H1 (cell line): ENCODE measurements at regions not wholly inside any gene's neighbourhood (a gene's known extent, or its start where the extent isn't known, plus 50 kb on each side); places are given as distances from the start of the nearest gene placed in this dataset.

ENCODE experiments used
- CTCF ChIA-PET: fragments of 300-600 bp; sonication (Branson Sonifier 250); formaldehyde crosslinking; loops from one replicate; lab custom pipeline; 2021; ENCODE audit not compliant: partially characterized antibody; lab: Charles Lee
- POLR2A ChIA-PET: fragments of 300-600 bp; sonication (Branson Sonifier 250); formaldehyde crosslinking; loops from one replicate; lab custom pipeline; 2021; ENCODE audit warnings: inconsistent platforms; ENCODE audit not compliant: partially characterized antibody; lab: Charles Lee
- DNase-seq, 2 experiments: peaks; one replicate each; pipeline versions ENCODE4 v3.0.0 to v3.0.0-alpha.2; 2010 to 2022; ENCODE audit warnings: low spot score in 2 of 2, low read depth in 1 of 2, mixed read lengths in 1 of 2
- FAIRE-seq: peaks from 2 replicates; lab custom pipeline; 2011; peaks lifted over from hg19 to GRCh38; lab: Jason Lieb, UNC
- H2AFZ ChIP-seq: 2 replicates; pipeline ENCODE4 v1.8.1; 2012; ENCODE audit warnings: low read length, inconsistent platforms
- H2AK5ac ChIP-seq: 2 replicates; pipeline ENCODE4 v1.6.1; 2013; ENCODE audit warnings: low read depth, low read length
- H2BK120ac ChIP-seq: replicated peaks from 2 replicates; pipeline ENCODE3; 2013; ENCODE audit warnings: low read depth, low read length, inconsistent platforms
- H2BK12ac ChIP-seq: 2 replicates; pipeline ENCODE4 v1.6.1; 2013; ENCODE audit warnings: low read depth, low read length
- H2BK15ac ChIP-seq: 2 replicates; pipeline ENCODE4 v1.6.1; 2013; ENCODE audit warnings: low read length
- H2BK20ac ChIP-seq: 2 replicates; pipeline ENCODE4 v1.6.1; 2013; ENCODE audit warnings: low read length
- H2BK5ac ChIP-seq: 2 replicates; pipeline ENCODE4 v1.6.1; 2013; ENCODE audit warnings: low read depth, low read length
- H3K14ac ChIP-seq: 2 replicates; pipeline ENCODE4 v1.6.1; 2013; ENCODE audit warnings: inconsistent platforms; ENCODE audit not compliant: insufficient read length
- H3K18ac ChIP-seq: 2 replicates; pipeline ENCODE4 v1.6.1; 2013; ENCODE audit warnings: low read length; ENCODE audit errors: extremely low read depth
- H3K23ac ChIP-seq: 2 replicates; pipeline ENCODE4 v1.6.1; 2013; ENCODE audit warnings: inconsistent platforms; ENCODE audit not compliant: insufficient read length
- H3K23me2 ChIP-seq: 2 replicates; pipeline ENCODE4 v1.6.1; 2013; ENCODE audit warnings: low read depth, low read length
- H3K27ac ChIP-seq: 2 replicates; pipeline ENCODE4 v1.6.1; 2011; ENCODE audit warnings: low read depth, low read length, inconsistent platforms
- H3K27me3 ChIP-seq, 4 experiments: replicated peaks in 1 of 4; 1 replicate in 1 of 4; 2 replicates in 3 of 4; pipeline versions ENCODE4 v1.6.1 to v1.8.1; 2011 to 2013; ENCODE audit warnings: low read length in 3 of 4, mild to moderate bottlenecking in 3 of 4, inconsistent platforms in 2 of 4, mixed read lengths in 2 of 4, moderate library complexity in 1 of 4; ENCODE audit not compliant: control insufficient read depth in 3 of 4, insufficient read depth in 3 of 4; ENCODE audit errors: extremely low read depth in 1 of 4
- H3K36me3 ChIP-seq, 4 experiments: 2 replicates each; pipeline versions ENCODE4 v1.6.1 to v1.8.1; 2011 to 2013; ENCODE audit warnings: mild to moderate bottlenecking in 4 of 4, low read length in 3 of 4, moderate library complexity in 2 of 4, control low read depth in 1 of 4, inconsistent platforms in 1 of 4; ENCODE audit not compliant: insufficient read depth in 4 of 4, control insufficient read depth in 2 of 4
- H3K4ac ChIP-seq: replicated peaks from 2 replicates; pipeline ENCODE3; 2013; ENCODE audit warnings: low read length, low read depth, mixed read lengths, inconsistent platforms; ENCODE audit not compliant: insufficient read length
- H3K4me1 ChIP-seq, 4 experiments: replicated peaks in 1 of 4; 1 replicate in 1 of 4; 2 replicates in 3 of 4; pipeline versions ENCODE4 v1.6.1 to v1.8.1; 2011 to 2013; ENCODE audit warnings: low read length in 3 of 4, inconsistent platforms in 2 of 4, mixed read lengths in 1 of 4; ENCODE audit not compliant: insufficient read depth in 4 of 4, control insufficient read depth in 3 of 4
- H3K4me2 ChIP-seq, 2 experiments: 2 replicates each; pipeline versions ENCODE4 v1.6.1 to v1.8.1; 2011 to 2013; ENCODE audit warnings: low read depth in 2 of 2, low read length in 2 of 2, control low read depth in 1 of 2, inconsistent platforms in 1 of 2, mild to moderate bottlenecking in 1 of 2; ENCODE audit not compliant: insufficient read depth in 1 of 2
- H3K4me3 ChIP-seq, 4 experiments: fragments of 200-600, 300-600 bp in 1 of 4; sonication (generic), shearing (Covaris generic), sonication (Bioruptor Twin) in 1 of 4; 2 replicates each; pipeline versions ENCODE4 v1.5.1 to v1.8.1; 2011 to 2016; ENCODE audit warnings: low read length in 4 of 4, low read depth in 3 of 4, control low read depth in 2 of 4, inconsistent platforms in 2 of 4, mild to moderate bottlenecking in 2 of 4, mixed read lengths in 1 of 4, moderate library complexity in 1 of 4; ENCODE audit not compliant: insufficient read depth in 2 of 4; ENCODE audit errors: extremely low read depth in 1 of 4
- H3K56ac ChIP-seq: replicated peaks from 2 replicates; pipeline ENCODE3; 2013; ENCODE audit warnings: low read depth, mild to moderate bottlenecking, mixed read lengths, low read length, inconsistent platforms; ENCODE audit not compliant: insufficient read length
- H3K79me1 ChIP-seq: 2 replicates; pipeline ENCODE4 v1.6.1; 2013; ENCODE audit warnings: low read depth, low read length, control low read depth
- H3K79me2 ChIP-seq, 2 experiments: 2 replicates each; pipeline versions ENCODE4 v1.6.1 to v1.8.1; 2012 to 2013; ENCODE audit warnings: low read length in 2 of 2, mild to moderate bottlenecking in 2 of 2, inconsistent platforms in 1 of 2; ENCODE audit not compliant: insufficient read depth in 2 of 2, control insufficient read depth in 1 of 2
- H3K9ac ChIP-seq, 4 experiments: replicated peaks in 1 of 4; 1 replicate in 1 of 4; 2 replicates in 3 of 4; pipeline versions ENCODE4 v1.6.1 to v1.8.1; 2011 to 2013; ENCODE audit warnings: low read depth in 3 of 4, low read length in 3 of 4, control low read depth in 2 of 4, mild to moderate bottlenecking in 2 of 4, moderate library complexity in 2 of 4, inconsistent platforms in 1 of 4; ENCODE audit errors: extremely low read depth in 1 of 4
- H3K9me3 ChIP-seq, 2 experiments: 2 replicates each; pipeline versions ENCODE4 v1.6.1 to v1.8.1; 2012 to 2013; ENCODE audit warnings: mild to moderate bottlenecking in 2 of 2, moderate library complexity in 2 of 2, control low read depth in 1 of 2, inconsistent platforms in 1 of 2, low read depth in 1 of 2, low read length in 1 of 2, mixed read lengths in 1 of 2; ENCODE audit not compliant: insufficient read depth in 2 of 2
- H4K20me1 ChIP-seq, 2 experiments: replicated peaks in 1 of 2; 2 replicates each; pipeline versions ENCODE3 to v1.8.1; 2011 to 2013; ENCODE audit warnings: inconsistent platforms in 2 of 2, low read length in 2 of 2, mild to moderate bottlenecking in 1 of 2; ENCODE audit not compliant: insufficient read depth in 2 of 2, control insufficient read depth in 1 of 2
- H4K5ac ChIP-seq: 2 replicates; pipeline ENCODE4 v1.6.1; 2013; ENCODE audit warnings: low read length, low read depth, mixed read lengths, inconsistent platforms; ENCODE audit not compliant: insufficient read length
- H4K8ac ChIP-seq: 2 replicates; pipeline ENCODE4 v1.8.0; 2013; ENCODE audit warnings: mild to moderate bottlenecking, moderate library complexity, low read length, inconsistent platforms; ENCODE audit not compliant: insufficient read depth; ENCODE audit errors: extremely low read depth
- H4K91ac ChIP-seq: replicated peaks from 2 replicates; pipeline ENCODE3; 2013; ENCODE audit warnings: low read length, mixed read lengths, inconsistent platforms; ENCODE audit not compliant: insufficient read length
- EZH2 ChIP-seq: fragments of 200-600 bp; sonication (generic); IDR thresholded peaks from 2 replicates; pipeline ENCODE4 v1.7.1; 2012; ENCODE audit warnings: low read depth, mild to moderate bottlenecking, moderate library complexity, low read length, inconsistent platforms; ENCODE audit not compliant: severe bottlenecking
- GABPA ChIP-seq: IDR thresholded peaks from 2 replicates; pipeline ENCODE4 v1.6.1; 2011; ENCODE audit warnings: mild to moderate bottlenecking, low read length, moderate library complexity, borderline replicate concordance; ENCODE audit not compliant: insufficient read depth
- WGBS, 2 experiments: shearing (Covaris generic) in 1 of 2; methylation state at CpG; one replicate each; pipeline versions ENCODE4 v1.1.6 to v1.1.7; 2013 to 2015; ENCODE audit warnings: low lambda C conversion rate in 2 of 2, mixed read lengths in 2 of 2, inconsistent platforms in 1 of 2, low coverage in 1 of 2, missing lambda C conversion rate in 1 of 2; ENCODE audit not compliant: insufficient replicate concordance in 2 of 2, insufficient coverage in 1 of 2, insufficient read length in 1 of 2; ENCODE audit errors: extremely low coverage in 1 of 2, missing lambda C conversion rate in 1 of 2; 5-methylcytosine and 5-hydroxymethylcytosine counted together

- Histone ChIP-seq H3K4me3 (no peak overlapping the region), H4K5ac (no peak overlapping the region), H3K27ac (no peak overlapping the region), H2BK20ac (no peak overlapping the region), H2BK5ac (no peak overlapping the region), H2AFZ (no peak overlapping the region), H3K56ac (no peak overlapping the region), H2BK120ac (no peak overlapping the region), H3K18ac (no peak overlapping the region), H3K23ac (no peak overlapping the region), H3K23me2 (no peaks in the 10 kb centered on the region), H3K9ac (no peak overlapping the region), H4K91ac (no peak overlapping the region), H4K20me1 (no peaks in the 10 kb centered on the region), H3K9me3 (no peaks in the 10 kb centered on the region), H3K4me2 (no peak overlapping the region), H3K79me1 (no peaks in the 10 kb centered on the region), H2BK12ac (no peak overlapping the region), H2BK15ac (no peak overlapping the region), H2AK5ac (no peak overlapping the region), H3K14ac (no peak overlapping the region), H3K27me3 (no peaks in the 10 kb centered on the region), H3K79me2 (no peaks in the 10 kb centered on the region), H3K4me1 (peaks cover 0 to 1% (median 0%) of the 10 kb centered on the region in 4 experiments; a peak in 1 of 7 replicates), H3K4ac (no peak overlapping the region), H3K36me3 (no peaks in the 10 kb centered on the region), H4K8ac (no peak overlapping the region)
- WGBS, 2 experiments, result 83% methylated on average over 4 of the region's 4 CpGs; no CpG with 5 or more reads in 1 of the 2 experiments
- FAIRE-seq (no peak), DNase-seq (no peak)
- ChIA-PET POLR2A (no interaction called here), CTCF (interaction anchor here (1.2 to 1.4 kb wide), 2 partner anchors 10 to 294 kb away, joined by 3 to 6 read pairs; no protein-coding TSS in a partner anchor)
- no peak for TF ChIP-seq EZH2
- TF ChIP-seq GABPA, result no peak
Measured at GRCh38 chr4:156677656-156678055, 293.9 kb downstream of the PDGFC start.
